ENCODE measurements at regions not wholly inside any gene's neighbourhood (a gene's known extent, or its start where the extent isn't known, plus 50 kb on each side); places are given as distances from the start of the nearest gene placed in this dataset.

DNA sequence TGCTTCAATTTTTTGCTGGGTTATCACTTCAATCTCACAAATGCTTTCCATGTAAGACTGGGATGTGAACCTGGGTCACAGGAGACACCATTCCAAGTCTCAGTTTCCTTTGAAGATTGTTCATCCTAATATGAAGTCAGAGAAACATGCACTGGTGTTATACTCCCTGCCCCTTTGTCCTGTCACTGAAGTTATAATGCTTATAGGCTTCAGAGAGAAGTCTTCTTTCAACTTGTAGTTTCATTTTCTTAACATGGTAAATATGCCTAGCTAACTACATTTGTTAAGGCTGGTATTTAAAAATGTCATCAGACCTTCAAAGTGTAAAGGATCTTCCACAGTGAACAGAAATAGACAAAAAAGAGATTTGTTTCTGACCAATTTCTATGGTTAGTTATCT, 1195.9 kb downstream of the MRPL39 start:
- intact Hi-C loops (cut with micrococcal nuclease): no loop called here
- Histone ChIP-seq H3K4me1 (no peaks in the 10 kb centered on the region), H3K27ac (replicated peaks) (no peak overlapping the region), H3K9me3 (replicated peaks) (peaks cover 2% of the 10 kb centered on the region), H3K4me3 (no peak overlapping the region), H3K36me3 (no peaks in the 10 kb centered on the region), H3K27me3 (ENCODE audit: low read depth) (no peaks in the 10 kb centered on the region)
- DNase-seq: no peak
- TF ChIP-seq, protein P1, sequence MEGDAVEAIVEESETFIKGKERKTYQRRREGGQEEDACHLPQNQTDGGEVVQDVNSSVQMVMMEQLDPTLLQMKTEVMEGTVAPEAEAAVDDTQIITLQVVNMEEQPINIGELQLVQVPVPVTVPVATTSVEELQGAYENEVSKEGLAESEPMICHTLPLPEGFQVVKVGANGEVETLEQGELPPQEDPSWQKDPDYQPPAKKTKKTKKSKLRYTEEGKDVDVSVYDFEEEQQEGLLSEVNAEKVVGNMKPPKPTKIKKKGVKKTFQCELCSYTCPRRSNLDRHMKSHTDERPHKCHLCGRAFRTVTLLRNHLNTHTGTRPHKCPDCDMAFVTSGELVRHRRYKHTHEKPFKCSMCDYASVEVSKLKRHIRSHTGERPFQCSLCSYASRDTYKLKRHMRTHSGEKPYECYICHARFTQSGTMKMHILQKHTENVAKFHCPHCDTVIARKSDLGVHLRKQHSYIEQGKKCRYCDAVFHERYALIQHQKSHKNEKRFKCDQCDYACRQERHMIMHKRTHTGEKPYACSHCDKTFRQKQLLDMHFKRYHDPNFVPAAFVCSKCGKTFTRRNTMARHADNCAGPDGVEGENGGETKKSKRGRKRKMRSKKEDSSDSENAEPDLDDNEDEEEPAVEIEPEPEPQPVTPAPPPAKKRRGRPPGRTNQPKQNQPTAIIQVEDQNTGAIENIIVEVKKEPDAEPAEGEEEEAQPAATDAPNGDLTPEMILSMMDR (IDR thresholded peaks at IDR 0.05; ENCODE audit: borderline replicate concordance): no peak

DNA sequence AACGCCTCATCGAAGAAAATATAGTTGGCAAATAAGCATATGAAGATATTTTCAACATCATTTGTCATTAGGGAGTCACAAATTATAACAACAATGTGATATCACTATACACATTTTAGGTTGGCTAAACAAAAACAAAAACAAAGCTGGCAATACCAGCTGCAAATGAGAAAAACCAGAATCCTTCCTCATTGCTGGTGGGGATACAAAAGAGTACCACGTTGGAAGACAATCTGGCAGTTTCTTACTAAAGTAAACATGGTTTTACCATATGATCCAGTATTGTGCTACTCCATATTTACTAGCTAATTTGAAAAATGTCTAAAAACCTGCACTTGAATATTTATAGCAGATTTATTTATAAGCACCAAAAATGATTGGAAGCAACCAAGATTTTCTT, 1204.1 kb downstream of the MRPL39 start:
- no peak overlapping the region for H3K27ac ChIP-seq (replicated peaks)
- H3K4me3 ChIP-seq: no peak overlapping the region

DNA sequence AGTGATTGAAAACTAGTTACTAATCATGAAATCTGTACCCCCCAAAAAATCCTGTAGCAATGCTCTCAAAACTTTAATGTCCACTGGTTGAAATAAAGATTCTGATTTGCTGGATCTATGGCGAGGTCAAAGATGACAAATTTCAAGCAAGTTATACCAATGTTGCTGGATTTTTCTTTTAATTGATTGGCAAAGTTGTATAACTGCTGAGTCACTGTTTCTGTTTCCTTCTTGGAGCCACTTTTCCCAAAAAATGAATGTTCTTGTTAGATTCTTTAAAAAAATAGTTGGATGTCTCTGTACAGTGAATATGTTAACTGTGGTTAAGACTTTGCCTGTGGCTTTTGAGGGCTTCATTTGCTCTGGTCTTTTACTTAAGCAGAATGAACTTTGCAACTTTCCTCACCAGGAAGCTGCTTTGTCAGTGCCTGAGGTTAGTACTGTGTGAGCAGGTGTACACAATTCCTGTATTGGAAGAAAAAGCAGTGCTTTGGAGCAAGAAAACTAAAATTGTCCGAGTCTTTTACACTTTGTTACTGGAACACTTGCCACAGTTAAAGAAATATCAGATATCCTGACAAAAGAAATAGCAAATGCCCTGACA, 1211.9 kb downstream of the MRPL39 start:
- TF ChIP-seq, protein P1 (IDR thresholded peaks at IDR 0.05; ENCODE audit: borderline replicate concordance): no peak
- no peaks in the 10 kb centered on the region for H3K4me1 ChIP-seq
- intact Hi-C loops (cut with micrococcal nuclease): no loop called here
- H3K27me3 ChIP-seq (ENCODE audit: low read depth): no peaks in the 10 kb centered on the region
- no peak for DNase-seq
- H3K36me3 ChIP-seq: no peaks in the 10 kb centered on the region
- H3K4me3 ChIP-seq: no peak overlapping the region
- no peaks in the 10 kb centered on the region for H3K9me3 ChIP-seq (replicated peaks)
- no peak overlapping the region for H3K27ac ChIP-seq (replicated peaks)

More for the DNA sequence above, 1204.1 kb downstream of the MRPL39 start:
- intact Hi-C loops (cut with micrococcal nuclease): no loop called here
- DNase-seq: no peak
- Histone ChIP-seq H3K36me3 (no peaks in the 10 kb centered on the region), H3K4me1 (no peaks in the 10 kb centered on the region), H3K27me3 (ENCODE audit: low read depth) (no peaks in the 10 kb centered on the region), H3K9me3 (replicated peaks) (no peaks in the 10 kb centered on the region)
- TF ChIP-seq, protein P1 (IDR thresholded peaks at IDR 0.05; ENCODE audit: borderline replicate concordance): no peak

DNA sequence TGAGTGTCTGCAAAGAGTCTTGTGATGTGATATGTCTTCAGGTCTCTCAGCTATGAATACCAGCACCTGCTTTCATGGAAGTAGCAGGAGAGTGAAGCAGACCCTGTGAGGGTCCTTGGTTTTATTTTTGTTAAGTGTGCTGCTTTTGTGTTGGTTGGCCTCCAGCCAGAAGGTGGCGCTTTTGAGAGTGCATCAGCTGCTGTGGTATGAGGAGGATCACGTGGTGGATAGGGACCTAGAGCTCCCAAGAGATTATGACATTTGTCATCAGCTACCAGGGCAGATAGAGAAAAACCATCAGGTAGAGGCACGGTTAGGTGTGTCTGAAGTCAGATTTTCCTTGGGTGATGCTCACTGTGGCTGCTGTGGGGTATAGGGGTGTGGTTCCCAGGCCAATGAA, 1232.1 kb downstream of the MRPL39 start:
- Histone ChIP-seq H3K9me3 (replicated peaks) (peaks cover 30% of the 10 kb centered on the region), H3K27ac (replicated peaks) (no peak overlapping the region), H3K36me3 (no peaks in the 10 kb centered on the region), H3K4me1 (no peaks in the 10 kb centered on the region), H3K4me3 (no peak overlapping the region), H3K27me3 (ENCODE audit: low read depth) (no peaks in the 10 kb centered on the region)
- DNase-seq: no peak
- intact Hi-C loops (cut with micrococcal nuclease): no loop called here
- TF ChIP-seq, protein P1 (IDR thresholded peaks at IDR 0.05; ENCODE audit: borderline replicate concordance): no peak

DNA sequence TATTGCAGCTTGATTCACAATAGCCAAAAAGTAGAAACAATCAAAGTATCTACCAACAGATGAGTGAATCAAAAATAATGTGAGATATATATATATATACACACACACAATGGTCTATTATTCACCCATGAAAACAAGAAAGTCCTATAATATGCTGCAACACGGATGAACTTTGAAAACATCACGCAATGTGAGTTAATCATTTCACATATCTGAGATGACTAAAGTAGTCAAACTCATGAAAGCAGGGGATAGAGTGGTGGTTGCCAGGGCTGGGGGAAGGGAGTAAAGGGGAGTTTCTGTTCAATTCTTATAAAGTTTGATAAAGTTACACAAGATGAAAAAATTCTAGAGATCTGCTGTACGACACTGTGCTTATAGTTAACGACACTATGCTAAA, 1234.8 kb downstream of the MRPL39 start:
- intact Hi-C loops (cut with micrococcal nuclease): no loop called here
- H3K9me3 ChIP-seq (replicated peaks): peaks cover 20% of the 10 kb centered on the region
- H3K4me3 ChIP-seq: no peak overlapping the region
- H3K36me3 ChIP-seq: no peaks in the 10 kb centered on the region
- H3K27ac ChIP-seq (replicated peaks): no peak overlapping the region
- TF ChIP-seq, protein P1 (IDR thresholded peaks at IDR 0.05; ENCODE audit: borderline replicate concordance): no peak
- no peaks in the 10 kb centered on the region for H3K4me1 ChIP-seq
- DNase-seq: no peak
- H3K27me3 ChIP-seq (ENCODE audit: low read depth): no peaks in the 10 kb centered on the region

Data from left ventricle myocardium inferior (tissue), 1 donor.